ENCODE measurements at regions not wholly inside any gene's neighbourhood (a gene's known extent, or its start where the extent isn't known, plus 50 kb on each side); places are given as distances from the start of the nearest gene placed in this dataset.

DNA sequence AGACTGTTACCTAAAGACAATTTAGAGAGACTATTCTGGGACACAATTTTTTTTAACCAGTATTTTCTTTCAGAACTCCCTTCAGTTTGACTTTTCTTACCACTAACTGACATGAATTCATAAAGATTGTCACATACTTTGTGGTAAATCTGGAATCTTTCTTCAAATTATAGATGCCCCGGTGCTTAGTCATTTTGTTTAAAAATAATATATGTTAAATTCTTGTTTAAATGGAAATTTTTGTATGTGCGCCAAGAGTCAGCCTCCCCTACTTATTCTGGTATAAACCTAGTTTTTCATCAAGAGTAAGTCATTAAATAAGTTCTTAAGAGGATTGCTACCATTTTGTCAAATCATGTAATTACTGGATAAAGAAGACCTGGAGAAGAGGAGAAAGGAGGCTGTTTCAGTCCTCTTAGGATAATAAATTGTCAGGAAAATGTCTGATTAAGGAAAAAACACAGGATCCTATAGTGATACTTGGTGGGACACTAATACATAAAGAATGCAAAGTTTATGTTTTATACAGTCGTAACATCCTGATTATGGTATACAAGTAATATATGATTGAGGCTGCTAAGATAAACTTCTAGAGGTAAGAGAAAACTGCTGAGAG lies 424.4 kb downstream of the PMP22 start:
- TF ChIP-seq, protein P1, sequence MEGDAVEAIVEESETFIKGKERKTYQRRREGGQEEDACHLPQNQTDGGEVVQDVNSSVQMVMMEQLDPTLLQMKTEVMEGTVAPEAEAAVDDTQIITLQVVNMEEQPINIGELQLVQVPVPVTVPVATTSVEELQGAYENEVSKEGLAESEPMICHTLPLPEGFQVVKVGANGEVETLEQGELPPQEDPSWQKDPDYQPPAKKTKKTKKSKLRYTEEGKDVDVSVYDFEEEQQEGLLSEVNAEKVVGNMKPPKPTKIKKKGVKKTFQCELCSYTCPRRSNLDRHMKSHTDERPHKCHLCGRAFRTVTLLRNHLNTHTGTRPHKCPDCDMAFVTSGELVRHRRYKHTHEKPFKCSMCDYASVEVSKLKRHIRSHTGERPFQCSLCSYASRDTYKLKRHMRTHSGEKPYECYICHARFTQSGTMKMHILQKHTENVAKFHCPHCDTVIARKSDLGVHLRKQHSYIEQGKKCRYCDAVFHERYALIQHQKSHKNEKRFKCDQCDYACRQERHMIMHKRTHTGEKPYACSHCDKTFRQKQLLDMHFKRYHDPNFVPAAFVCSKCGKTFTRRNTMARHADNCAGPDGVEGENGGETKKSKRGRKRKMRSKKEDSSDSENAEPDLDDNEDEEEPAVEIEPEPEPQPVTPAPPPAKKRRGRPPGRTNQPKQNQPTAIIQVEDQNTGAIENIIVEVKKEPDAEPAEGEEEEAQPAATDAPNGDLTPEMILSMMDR (IDR thresholded peaks at IDR 0.05; ENCODE audit: extremely low read depth, missing control alignments): no peak
- no peak for DNase-seq (ENCODE audit: low spot score)

DNA sequence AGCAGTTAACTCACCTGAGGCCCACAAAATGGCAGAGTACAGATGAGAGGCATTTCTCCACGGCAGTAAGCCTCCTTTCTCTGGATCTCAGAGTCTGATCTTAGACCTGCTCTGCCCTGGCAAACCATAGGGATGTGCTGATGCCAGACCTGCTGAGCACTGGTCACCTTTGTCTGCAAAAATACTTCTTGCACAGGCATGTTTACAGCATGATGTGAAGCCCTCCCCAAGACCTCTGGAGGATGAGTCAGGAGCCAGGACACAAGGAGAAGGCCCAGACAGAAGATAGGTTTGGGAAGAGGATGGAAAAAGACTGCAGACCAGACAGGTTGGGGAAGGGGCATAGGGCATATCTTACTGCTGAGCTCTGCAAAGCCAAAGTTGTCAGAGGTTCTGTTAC lies 426.6 kb downstream of the PMP22 start:
- DNase-seq (ENCODE audit: low spot score): no peak
- TF ChIP-seq, protein P1 (IDR thresholded peaks at IDR 0.05; ENCODE audit: extremely low read depth, missing control alignments): no peak

DNA sequence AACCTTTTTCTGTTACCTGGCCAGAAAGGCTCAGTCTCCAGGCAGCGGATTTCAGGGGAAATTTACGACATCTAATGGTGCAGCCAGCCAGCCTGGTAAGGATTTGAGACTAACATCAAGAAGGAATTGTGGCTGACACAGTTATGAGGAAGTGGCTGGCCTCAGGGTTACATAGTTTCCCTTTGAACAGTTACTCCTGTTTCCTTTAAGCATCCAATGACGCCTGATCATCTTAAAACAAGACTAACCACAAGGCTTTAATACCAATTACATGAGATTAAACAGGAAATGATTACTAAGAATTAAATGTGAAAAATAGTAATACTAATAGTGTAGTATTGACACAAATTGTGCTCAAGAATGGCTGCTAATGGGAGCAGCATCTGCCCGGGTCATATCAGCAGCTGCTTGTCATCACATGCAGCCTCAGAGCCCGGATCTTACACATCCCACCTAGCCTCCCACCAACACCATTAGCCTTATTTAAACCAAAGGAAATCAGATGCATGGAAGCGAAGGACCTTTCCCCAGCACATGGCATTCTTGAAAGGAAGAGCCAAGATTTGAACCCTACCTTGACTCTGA lies 431.8 kb downstream of the PMP22 start:
- TF ChIP-seq, protein P1 (IDR thresholded peaks at IDR 0.05; ENCODE audit: extremely low read depth, missing control alignments): no peak
- no peak for DNase-seq (ENCODE audit: low spot score)

DNA sequence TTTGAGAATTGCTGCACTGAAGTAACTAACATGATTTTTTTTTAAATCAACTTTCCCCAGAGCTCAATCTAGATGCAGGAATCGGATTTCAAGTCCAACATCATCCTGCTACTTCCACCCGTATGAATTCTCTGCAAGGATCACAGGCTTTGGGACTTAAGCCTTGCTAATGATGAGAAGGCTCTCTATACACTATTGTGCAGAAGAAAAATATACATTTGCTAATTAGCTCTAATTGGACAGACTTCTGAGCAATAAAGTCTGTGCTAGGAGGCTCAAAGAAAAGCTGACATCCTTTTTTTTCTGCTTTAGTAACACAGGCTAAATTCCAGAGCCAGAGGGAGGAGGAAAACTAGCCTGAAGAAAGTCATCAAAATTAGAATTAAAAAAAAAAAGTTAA lies 433.6 kb downstream of the PMP22 start:
- TF ChIP-seq, protein P1 (IDR thresholded peaks at IDR 0.05; ENCODE audit: extremely low read depth, missing control alignments): no peak

DNA sequence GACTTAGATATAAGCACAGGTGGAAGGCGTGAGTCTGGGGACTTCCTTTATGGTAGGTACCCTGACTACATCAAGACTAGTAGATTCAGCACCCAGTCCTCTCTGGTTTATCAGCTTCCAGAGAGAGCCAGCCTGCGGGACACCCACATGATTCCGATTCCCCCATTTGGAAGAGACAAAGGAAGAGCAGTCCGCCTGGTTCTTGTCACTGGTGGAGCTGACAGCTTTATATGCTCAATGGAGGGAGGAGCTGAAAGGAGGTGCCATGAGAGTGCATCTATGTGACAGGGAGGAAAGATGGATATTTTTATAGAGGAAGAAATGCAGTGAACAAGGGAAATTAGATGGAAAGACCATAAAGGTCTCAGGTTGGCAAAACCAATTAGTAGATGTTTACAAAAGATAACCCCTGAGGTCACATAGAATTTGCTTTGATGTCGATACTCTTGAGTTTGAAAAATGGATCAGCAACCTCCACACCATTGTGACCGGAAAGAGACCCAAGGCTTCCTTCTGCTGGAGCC lies 437.7 kb downstream of the PMP22 start:
- DNase-seq (ENCODE audit: low spot score): no peak
- TF ChIP-seq, protein P1 (IDR thresholded peaks at IDR 0.05; ENCODE audit: extremely low read depth, missing control alignments): no peak

More for the DNA sequence above, 433.6 kb downstream of the PMP22 start:
- no peak for DNase-seq (ENCODE audit: low spot score)

GRCh38 chr17:14826358-14826757 lies 438.8 kb downstream of the PMP22 start:
- DNase-seq (ENCODE audit: low spot score): no peak
- TF ChIP-seq, protein P1 (IDR thresholded peaks at IDR 0.05; ENCODE audit: extremely low read depth, missing control alignments): no peak

DNA sequence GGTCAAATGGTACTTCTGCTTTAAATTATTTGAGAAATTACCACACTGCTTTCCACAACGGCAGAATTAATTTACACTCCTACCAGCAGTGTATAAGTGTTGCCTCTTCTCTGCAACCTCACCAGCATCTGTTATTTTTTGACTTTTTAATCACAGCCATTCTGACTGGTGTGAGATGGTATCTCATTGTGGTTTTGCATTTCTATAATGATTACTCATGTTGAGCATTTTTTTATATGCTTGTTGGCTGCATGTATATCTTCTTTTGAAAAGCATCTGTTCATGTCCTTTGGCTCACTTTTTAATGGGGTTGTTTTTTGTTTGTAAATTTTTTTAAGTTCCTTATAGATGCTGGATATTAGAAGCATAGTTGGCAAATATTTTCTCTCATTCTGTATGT lies 446.7 kb downstream of the PMP22 start:
- DNase-seq (ENCODE audit: low spot score): no peak

More for the DNA sequence above, 446.7 kb downstream of the PMP22 start:
- TF ChIP-seq, protein P1 (IDR thresholded peaks at IDR 0.05; ENCODE audit: extremely low read depth, missing control alignments): no peak
